Smooth muscle cell (in vitro differentiated cells): ENCODE measurements at regions not wholly inside any gene's neighbourhood (a gene's known extent, or its start where the extent isn't known, plus 50 kb on each side); places are given as distances from the start of the nearest gene placed in this dataset.
A peak's percentile ranks its signal among the peaks of the same experiment; 100 is the strongest.

Source experiments
- DNase-seq: peaks from one replicate; lab custom pipeline; 2025; ENCODE audit not compliant: unreplicated experiment; lab: John Stamatoyannopoulos, UW
- H2AFZ ChIP-seq: fragments of 200-600 bp; sonication (generic); 2 replicates; pipeline ENCODE4 v1.6.0; 2016; ENCODE audit warnings: antibody characterized with exemption, low read depth, mild to moderate bottlenecking
- H3F3A ChIP-seq: fragments of 200-600 bp; sonication (generic); 2 replicates; pipeline ENCODE4 v1.6.0; 2017; ENCODE audit warnings: antibody characterized with exemption, low read depth
- H3K27ac ChIP-seq: fragments of 200-600 bp; sonication (generic); 2 replicates; pipeline ENCODE4 v1.5.1; 2016; ENCODE audit warnings: low read depth, mild to moderate bottlenecking
- H3K27me3 ChIP-seq: fragments of 200-600 bp; sonication (generic); 2 replicates; pipeline ENCODE4 v1.6.1; 2016; ENCODE audit warnings: low read depth, mild to moderate bottlenecking
- H3K36me3 ChIP-seq: fragments of 200-600 bp; sonication (generic); 2 replicates; pipeline ENCODE4 v1.5.1; 2016; ENCODE audit warnings: low read depth
- H3K4me1 ChIP-seq: fragments of 200-600 bp; sonication (generic); 2 replicates; pipeline ENCODE4 v1.5.1; 2016; ENCODE audit warnings: low read depth
- H3K4me2 ChIP-seq: fragments of 200-600 bp; sonication (generic); 2 replicates; pipeline ENCODE4 v1.6.0; 2016; ENCODE audit warnings: mild to moderate bottlenecking
- H3K4me3 ChIP-seq: fragments of 200-600 bp; sonication (generic); 2 replicates; pipeline ENCODE4 v1.5.1; 2016; ENCODE audit warnings: mild to moderate bottlenecking
- H3K79me2 ChIP-seq: fragments of 200-600 bp; sonication (generic); 2 replicates; pipeline ENCODE4 v1.6.0; 2016; ENCODE audit warnings: low read depth, mild to moderate bottlenecking
- H3K9ac ChIP-seq: fragments of 200-600 bp; sonication (generic); 2 replicates; pipeline ENCODE4 v1.6.0; 2016; ENCODE audit warnings: low read depth
- H3K9me3 ChIP-seq: fragments of 200-600 bp; sonication (generic); replicated peaks from 2 replicates; pipeline ENCODE4 v1.5.1; 2016; ENCODE audit warnings: low read depth
- H4K20me1 ChIP-seq: fragments of 200-600 bp; sonication (generic); 2 replicates; pipeline ENCODE4 v1.6.0; 2016; ENCODE audit warnings: low read depth
- WGBS: methylation state at CpG from one replicate; pipeline ENCODE4 v1.1.7; 2016; ENCODE audit warnings: low lambda C conversion rate; 5-methylcytosine and 5-hydroxymethylcytosine counted together
- TF ChIP-seq, protein P1 (sequence below): fragments of 200-600 bp; sonication (generic); IDR thresholded peaks from 2 replicates; pipeline ENCODE4 v1.5.1; 2017; ENCODE audit warnings: borderline replicate concordance, mild to moderate bottlenecking, antibody characterized with exemption; ENCODE audit not compliant: insufficient read depth, poor library complexity, severe bottlenecking

DNA sequence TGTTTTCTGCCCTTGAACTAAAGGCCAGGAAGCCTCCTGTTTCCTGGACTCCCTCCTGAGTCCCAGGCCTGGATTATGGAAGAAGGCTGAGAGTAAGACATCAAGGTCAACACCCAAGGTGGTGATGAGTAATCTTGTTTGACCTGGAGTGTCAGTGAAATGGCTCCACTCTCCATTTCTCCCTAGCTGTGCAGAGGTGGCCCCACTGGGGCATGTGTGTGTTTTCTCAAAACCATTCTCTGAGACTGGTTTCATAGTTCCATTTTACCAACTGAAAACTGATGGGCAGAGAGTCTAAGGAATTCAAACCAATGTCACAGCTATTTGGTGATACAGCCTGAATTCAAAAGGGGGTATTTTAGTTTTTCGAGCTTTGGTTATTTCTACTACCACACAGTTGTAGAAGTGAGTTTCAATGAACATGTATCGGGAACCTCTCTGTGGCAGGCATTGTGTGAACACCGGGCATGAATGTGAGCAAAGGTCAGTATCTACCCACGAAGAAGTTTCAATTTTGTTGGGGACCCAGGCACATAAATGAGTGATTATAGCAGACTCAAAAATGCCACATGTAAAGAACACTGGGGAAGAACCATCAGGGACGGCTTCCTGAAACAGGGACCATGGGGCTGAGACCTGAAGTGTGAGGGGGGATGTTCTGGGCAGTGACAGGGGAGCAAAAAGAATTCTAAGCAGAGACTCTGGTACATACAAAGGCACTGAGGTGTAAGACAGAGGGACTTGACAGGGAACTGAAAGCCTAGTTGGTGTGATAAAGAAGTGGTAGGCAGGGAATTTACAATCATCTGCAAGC is 269.6 kb upstream of the KLF4 start:
- H3K4me2 ChIP-seq: no peak overlapping the region
- no peaks in the 10 kb centered on the region for H3F3A ChIP-seq
- H3K79me2 ChIP-seq: no peaks in the 10 kb centered on the region
- TF ChIP-seq, protein P1, sequence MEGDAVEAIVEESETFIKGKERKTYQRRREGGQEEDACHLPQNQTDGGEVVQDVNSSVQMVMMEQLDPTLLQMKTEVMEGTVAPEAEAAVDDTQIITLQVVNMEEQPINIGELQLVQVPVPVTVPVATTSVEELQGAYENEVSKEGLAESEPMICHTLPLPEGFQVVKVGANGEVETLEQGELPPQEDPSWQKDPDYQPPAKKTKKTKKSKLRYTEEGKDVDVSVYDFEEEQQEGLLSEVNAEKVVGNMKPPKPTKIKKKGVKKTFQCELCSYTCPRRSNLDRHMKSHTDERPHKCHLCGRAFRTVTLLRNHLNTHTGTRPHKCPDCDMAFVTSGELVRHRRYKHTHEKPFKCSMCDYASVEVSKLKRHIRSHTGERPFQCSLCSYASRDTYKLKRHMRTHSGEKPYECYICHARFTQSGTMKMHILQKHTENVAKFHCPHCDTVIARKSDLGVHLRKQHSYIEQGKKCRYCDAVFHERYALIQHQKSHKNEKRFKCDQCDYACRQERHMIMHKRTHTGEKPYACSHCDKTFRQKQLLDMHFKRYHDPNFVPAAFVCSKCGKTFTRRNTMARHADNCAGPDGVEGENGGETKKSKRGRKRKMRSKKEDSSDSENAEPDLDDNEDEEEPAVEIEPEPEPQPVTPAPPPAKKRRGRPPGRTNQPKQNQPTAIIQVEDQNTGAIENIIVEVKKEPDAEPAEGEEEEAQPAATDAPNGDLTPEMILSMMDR: no peak
- no peaks in the 10 kb centered on the region for H4K20me1 ChIP-seq
- no peak overlapping the region for H2AFZ ChIP-seq
- no peak for DNase-seq
- no peaks in the 10 kb centered on the region for H3K4me1 ChIP-seq
- H3K4me3 ChIP-seq: no peak overlapping the region
- H3K9me3 ChIP-seq: no peaks in the 10 kb centered on the region
- H3K36me3 ChIP-seq: no peaks in the 10 kb centered on the region
- H3K27me3 ChIP-seq: no peaks in the 10 kb centered on the region
- WGBS: 95% methylated on average over 5 of the region's 5 CpGs
- H3K27ac ChIP-seq: no peak overlapping the region
- H3K9ac ChIP-seq: no peak overlapping the region

DNA sequence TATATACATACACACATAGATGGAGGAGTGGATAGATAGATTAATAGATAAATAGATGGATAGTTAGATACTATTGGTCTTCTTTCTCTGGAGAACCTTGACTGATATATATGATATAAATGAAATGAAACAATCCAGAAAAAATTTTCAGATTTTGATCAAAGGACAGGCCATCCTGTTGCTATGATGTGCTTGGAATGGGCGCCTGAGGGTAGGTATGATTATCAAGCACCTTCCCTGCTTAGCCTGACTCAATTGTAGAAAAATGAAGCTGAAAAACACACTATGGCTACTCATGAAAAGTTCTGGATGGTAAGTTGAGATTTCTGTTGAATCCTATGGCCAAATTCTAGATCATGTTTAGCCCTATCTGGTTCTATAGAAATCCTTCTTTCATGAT is 266.5 kb upstream of the KLF4 start:
- Histone ChIP-seq H3K27ac (peak overlapping the region; percentile 76), H3K9ac (no peak overlapping the region)
- WGBS: 95% methylated on average over 1 of the region's 1 CpG

DNA sequence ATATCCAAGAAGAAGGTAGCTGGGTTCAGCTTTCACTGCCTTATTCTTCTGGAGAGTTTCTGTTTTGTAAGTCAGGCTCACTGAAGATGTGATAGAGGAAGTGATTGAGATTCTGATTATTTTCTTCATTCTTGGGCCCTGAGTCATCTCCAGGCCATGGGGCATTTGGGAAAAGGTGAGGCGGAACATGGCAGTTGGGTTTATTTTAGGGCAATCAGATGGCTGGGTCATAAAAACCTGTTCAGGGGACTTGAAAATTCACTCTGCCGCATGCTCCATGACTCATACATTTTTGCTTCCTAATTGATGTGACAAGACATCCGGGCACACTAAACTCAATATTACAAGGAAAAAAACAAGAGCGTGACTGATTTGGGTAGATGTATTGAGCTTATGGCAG is 265.7 kb upstream of the KLF4 start:
- no peaks in the 10 kb centered on the region for H3K27me3 ChIP-seq
- no peak overlapping the region for H2AFZ ChIP-seq
- 24% methylated on average over 4 of the region's 4 CpGs for WGBS
- H3K9ac ChIP-seq: no peak overlapping the region
- no peaks in the 10 kb centered on the region for H3K36me3 ChIP-seq
- H3K9me3 ChIP-seq: no peaks in the 10 kb centered on the region
- peaks cover 1% of the 10 kb centered on the region for H3K4me1 ChIP-seq
- H3K4me2 ChIP-seq: peak overlapping the region; percentile 18
- no peaks in the 10 kb centered on the region for H4K20me1 ChIP-seq
- H3K4me3 ChIP-seq: no peak overlapping the region
- peaks cover 7% of the 10 kb centered on the region for H3F3A ChIP-seq
- no peak for DNase-seq
- TF ChIP-seq, protein P1: no peak
- H3K79me2 ChIP-seq: no peaks in the 10 kb centered on the region
- peak overlapping the region; percentile 76 for H3K27ac ChIP-seq

More for the DNA sequence above, 266.5 kb upstream of the KLF4 start:
- Histone ChIP-seq H3K4me2 (no peak overlapping the region), H3K27me3 (no peaks in the 10 kb centered on the region), H3K9me3 (no peaks in the 10 kb centered on the region), H3K4me1 (no peaks in the 10 kb centered on the region), H4K20me1 (no peaks in the 10 kb centered on the region), H2AFZ (no peak overlapping the region), H3K4me3 (no peak overlapping the region), H3K36me3 (no peaks in the 10 kb centered on the region), H3K79me2 (no peaks in the 10 kb centered on the region), H3F3A (peaks cover 5% of the 10 kb centered on the region)
- no peak for DNase-seq
- TF ChIP-seq, protein P1: no peak
